GM12874 (cell line): ENCODE measurements at regions not wholly inside any gene's neighbourhood (a gene's known extent, or its start where the extent isn't known, plus 50 kb on each side); places are given as distances from the start of the nearest gene placed in this dataset.

Source experiments
- TF ChIP-seq, protein P1 (sequence below): IDR thresholded peaks from 2 replicates; pipeline ENCODE4 v1.5.1; 2011; ENCODE audit warnings: low read depth, mild to moderate bottlenecking, control low read depth, low read length, moderate library complexity; ENCODE audit not compliant: insufficient read depth

DNA sequence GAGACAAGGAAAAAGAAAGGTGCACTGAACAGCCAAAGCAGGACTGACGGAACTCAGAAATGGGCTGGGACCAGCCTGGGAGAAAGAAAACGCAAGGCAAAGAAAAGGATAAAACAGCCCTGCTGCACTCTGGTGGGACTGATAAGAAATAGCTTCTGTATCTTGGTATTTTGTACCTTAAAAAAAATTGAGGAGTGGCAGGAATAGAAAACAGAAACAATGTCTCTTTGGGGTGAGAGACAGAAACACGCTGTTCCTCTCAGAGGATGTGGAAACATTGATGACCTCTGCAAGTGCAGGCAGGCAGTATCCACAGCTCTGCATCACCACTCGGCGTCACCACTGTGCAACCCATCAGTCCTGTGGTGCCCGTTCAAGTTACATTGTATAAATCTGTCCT, 152.5 kb upstream of the SPRY1 start:
- TF ChIP-seq, protein P1, sequence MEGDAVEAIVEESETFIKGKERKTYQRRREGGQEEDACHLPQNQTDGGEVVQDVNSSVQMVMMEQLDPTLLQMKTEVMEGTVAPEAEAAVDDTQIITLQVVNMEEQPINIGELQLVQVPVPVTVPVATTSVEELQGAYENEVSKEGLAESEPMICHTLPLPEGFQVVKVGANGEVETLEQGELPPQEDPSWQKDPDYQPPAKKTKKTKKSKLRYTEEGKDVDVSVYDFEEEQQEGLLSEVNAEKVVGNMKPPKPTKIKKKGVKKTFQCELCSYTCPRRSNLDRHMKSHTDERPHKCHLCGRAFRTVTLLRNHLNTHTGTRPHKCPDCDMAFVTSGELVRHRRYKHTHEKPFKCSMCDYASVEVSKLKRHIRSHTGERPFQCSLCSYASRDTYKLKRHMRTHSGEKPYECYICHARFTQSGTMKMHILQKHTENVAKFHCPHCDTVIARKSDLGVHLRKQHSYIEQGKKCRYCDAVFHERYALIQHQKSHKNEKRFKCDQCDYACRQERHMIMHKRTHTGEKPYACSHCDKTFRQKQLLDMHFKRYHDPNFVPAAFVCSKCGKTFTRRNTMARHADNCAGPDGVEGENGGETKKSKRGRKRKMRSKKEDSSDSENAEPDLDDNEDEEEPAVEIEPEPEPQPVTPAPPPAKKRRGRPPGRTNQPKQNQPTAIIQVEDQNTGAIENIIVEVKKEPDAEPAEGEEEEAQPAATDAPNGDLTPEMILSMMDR = no peak

DNA sequence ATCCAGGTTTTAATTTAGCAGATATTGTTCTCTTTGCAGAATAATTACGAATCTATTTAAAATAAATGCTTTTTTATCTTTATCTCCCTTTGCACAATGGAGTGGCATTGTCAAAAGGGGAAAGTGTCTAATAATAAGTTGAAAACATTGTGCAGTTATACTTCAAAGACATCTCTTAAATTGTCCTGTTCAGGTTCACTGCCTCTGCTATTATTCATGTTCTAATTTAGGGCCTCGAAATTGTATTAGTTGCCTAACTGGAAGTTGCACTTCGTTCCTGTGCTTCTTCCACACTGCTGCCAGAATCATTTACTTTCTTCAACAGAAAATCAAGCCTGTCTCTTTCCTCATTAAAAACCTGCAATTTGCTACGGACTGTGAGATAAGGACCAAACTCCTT, 150.5 kb upstream of the SPRY1 start:
- TF ChIP-seq, protein P1 = no peak

DNA sequence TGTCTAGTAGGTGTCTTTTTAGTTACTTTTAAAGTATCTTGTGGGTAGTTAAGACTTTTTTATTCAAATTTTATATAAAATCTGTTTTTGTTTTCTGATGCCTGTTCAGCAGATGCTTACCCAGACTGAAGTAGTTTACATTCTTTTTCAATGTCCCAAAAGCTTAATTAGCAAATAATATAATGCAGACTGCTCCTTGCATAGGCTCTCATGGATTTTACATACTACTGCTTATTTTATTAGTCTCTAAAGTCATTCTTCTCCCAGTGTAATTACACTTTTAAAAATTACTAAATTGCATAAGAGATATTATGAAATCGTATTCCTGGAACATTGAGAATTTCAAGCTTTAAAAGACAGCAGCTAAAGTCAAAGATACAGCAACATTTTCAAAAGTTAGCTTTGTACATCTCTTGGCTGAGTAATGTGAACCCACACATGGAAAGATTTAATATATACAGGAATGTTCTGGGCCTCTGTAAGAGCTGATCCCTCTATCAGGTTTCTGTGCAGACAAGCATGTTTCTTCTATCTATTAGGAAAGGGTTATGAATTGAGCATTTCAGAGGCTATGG, 148.4 kb upstream of the SPRY1 start:
- TF ChIP-seq, protein P1 = no peak

DNA sequence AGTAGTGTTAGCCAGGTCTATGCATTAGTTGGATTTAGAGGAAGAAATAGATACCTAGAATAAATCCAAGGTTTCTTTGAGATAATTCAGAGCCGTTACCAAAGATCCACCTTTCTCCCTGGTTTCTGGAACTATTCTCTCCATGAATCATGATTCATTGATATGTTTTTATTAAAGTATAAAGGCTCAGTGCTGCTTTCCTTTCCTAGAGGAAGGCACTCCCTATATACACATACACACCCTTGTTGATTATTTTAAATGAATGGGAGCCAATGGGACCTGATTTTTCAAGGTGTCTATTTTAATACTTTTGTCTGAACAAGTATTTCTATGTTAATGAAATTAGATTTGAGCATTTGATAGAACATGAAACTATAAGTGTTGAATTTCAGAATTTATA, 146.8 kb upstream of the SPRY1 start:
- TF ChIP-seq, protein P1 = no peak

DNA sequence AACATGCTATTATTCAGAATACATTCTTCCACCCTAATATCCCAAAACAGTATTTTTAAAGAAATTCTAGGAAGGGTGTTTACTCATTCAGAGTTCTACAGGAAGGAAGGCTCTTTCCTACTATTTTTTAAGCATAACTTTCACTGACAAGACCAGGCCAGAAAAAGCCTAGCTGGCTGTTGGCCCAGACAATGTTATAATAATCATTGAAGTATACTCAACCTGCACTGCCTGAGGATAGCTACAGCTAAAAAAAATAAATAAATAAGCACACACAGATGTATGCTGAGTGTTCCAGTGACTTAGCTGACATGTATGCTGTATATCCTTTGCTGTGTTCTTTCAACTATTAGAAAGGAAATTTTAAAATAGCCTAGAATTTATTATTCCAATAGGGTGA, 145.8 kb upstream of the SPRY1 start:
- TF ChIP-seq, protein P1 = no peak

DNA sequence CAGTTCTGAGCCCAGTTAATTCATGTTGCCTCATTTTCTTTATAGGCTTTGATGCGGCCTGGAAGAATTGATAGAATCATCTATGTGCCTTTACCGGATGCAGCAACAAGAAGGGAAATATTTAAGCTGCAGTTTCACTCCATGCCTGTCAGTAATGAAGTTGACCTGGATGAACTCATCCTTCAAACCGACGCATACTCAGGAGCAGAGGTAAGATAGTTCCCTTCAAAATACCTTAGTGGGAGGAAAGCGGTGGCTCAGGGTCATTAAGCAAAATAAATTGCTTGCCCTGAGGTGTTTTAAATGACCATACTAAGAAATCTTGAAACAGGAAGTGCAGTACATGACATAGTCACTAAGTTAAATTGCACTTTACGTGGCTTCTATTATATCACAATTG, 140.6 kb upstream of the SPRY1 start:
- TF ChIP-seq, protein P1 = no peak

DNA sequence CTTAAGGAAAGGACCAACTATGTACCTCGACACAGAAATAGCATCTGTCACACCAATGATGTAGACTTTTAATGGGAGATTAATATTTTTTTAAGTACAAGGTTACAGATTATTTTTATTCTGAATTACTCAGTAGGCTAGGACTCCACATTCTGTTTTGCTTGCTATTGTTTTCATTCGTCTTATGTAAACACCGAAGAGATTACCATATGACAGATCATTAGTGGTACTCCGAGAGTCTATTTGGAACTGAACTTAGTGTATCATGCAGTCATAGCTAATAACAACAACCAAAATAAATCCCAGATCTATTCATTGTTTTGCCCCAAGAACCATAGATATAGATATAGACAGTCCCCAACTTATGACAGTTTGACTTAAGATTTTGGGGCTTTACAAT, 139.7 kb upstream of the SPRY1 start:
- TF ChIP-seq, protein P1 = no peak
